SJSA1 (cell line): ENCODE measurements at regions not wholly inside any gene's neighbourhood (a gene's known extent, or its start where the extent isn't known, plus 50 kb on each side); places are given as distances from the start of the nearest gene placed in this dataset.
"Not testable (repeated sequence)": the region's sequence is repeated elsewhere in the genome, so short reads cannot be mapped to it uniquely, and the experiment has no call there.

Experiments used
- DNase-seq, 2 experiments: peaks; one replicate each; pipeline ENCODE4 v3.0.0-alpha.2; 2015 to 2020; ENCODE audit warnings: low spot score in 2 of 2, low read depth in 1 of 2
- H3K27ac ChIP-seq: fragments of 250-450 bp; sonication (Bioruptor Pico); 2 replicates; pipeline ENCODE4 v1.5.1; 2020; ENCODE audit warnings: mild to moderate bottlenecking, moderate library complexity
- H3K27me3 ChIP-seq: fragments of 250-450 bp; sonication (Bioruptor Pico); replicated peaks from 2 replicates; pipeline ENCODE4 v1.5.1; 2020; ENCODE audit warnings: mild to moderate bottlenecking, moderate library complexity
- H3K36me3 ChIP-seq: fragments of 250-450 bp; sonication (Bioruptor Pico); 2 replicates; pipeline ENCODE4 v1.5.1; 2020; ENCODE audit warnings: mild to moderate bottlenecking
- H3K4me1 ChIP-seq: fragments of 250-450 bp; sonication (Bioruptor Pico); replicated peaks from 2 replicates; pipeline ENCODE4 v1.6.1; 2021; ENCODE audit warnings: mild to moderate bottlenecking
- H3K4me3 ChIP-seq: fragments of 250-450 bp; sonication (Bioruptor Pico); 2 replicates; pipeline ENCODE4 v1.5.1; 2020; ENCODE audit warnings: mild to moderate bottlenecking
- H3K9me3 ChIP-seq: fragments of 250-450 bp; sonication (Bioruptor Pico); replicated peaks from 2 replicates; pipeline ENCODE4 v1.5.1; 2020; ENCODE audit warnings: mild to moderate bottlenecking

GRCh38 chr22:48301908-48302307 lies 1525.8 kb downstream of the BRD1 start:
- H3K4me3 ChIP-seq = no peak overlapping the region
- H3K9me3 ChIP-seq = no peaks in the 10 kb centered on the region
- no peak for DNase-seq
- H3K36me3 ChIP-seq = no peaks in the 10 kb centered on the region
- H3K27ac ChIP-seq = no peak overlapping the region
- H3K4me1 ChIP-seq = no peaks in the 10 kb centered on the region
- peaks cover 6% of the 10 kb centered on the region; the same call in 1 of the 2 replicates for H3K27me3 ChIP-seq

GRCh38 chr22:48301421-48301820 lies 1526.3 kb downstream of the BRD1 start:
- Histone ChIP-seq H3K27ac (no peak overlapping the region), H3K4me1 (no peaks in the 10 kb centered on the region), H3K36me3 (no peaks in the 10 kb centered on the region), H3K27me3 (peaks cover 6% of the 10 kb centered on the region; the same call in 1 of the 2 replicates), H3K9me3 (no peaks in the 10 kb centered on the region), H3K4me3 (no peak overlapping the region)
- DNase-seq = no peak

- no peaks in the 10 kb centered on the region for H3K36me3 ChIP-seq
- no peak overlapping the region for H3K4me3 ChIP-seq
- H3K9me3 ChIP-seq = no peaks in the 10 kb centered on the region
- H3K4me1 ChIP-seq = no peaks in the 10 kb centered on the region
- no peak for DNase-seq
- H3K27me3 ChIP-seq = peaks cover 6% of the 10 kb centered on the region; the same call in 1 of the 2 replicates
- no peak overlapping the region for H3K27ac ChIP-seq
Measured at GRCh38 chr22:48300877-48301276, 1526.8 kb downstream of the BRD1 start.

DNA sequence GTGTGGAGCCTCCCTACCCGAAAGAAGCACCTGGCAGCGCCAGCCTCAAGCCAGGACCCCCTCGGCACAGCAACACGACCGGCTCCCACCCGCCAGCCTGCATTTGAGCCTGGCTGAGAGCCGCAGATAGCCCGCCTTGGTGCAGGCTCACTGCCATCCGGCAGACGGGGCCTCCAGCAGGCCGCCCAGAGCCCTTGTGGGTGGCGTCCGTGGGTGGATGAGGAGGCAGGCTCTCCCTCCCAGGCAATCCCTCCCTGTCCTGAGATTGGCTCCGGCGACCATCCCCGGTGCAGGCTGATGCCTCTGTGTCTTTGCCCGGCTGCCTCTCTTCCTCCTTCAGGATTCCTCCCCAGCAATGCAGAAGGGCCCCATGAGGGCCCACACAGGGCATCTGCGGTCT lies 1527.9 kb downstream of the BRD1 start:
- no peaks in the 10 kb centered on the region for H3K36me3 ChIP-seq
- peaks cover 6% of the 10 kb centered on the region; the same call in 1 of the 2 replicates for H3K27me3 ChIP-seq
- no peak overlapping the region for H3K27ac ChIP-seq
- no peaks in the 10 kb centered on the region for H3K4me1 ChIP-seq
- no peaks in the 10 kb centered on the region for H3K9me3 ChIP-seq
- H3K4me3 ChIP-seq = no peak overlapping the region
- DNase-seq = no peak

DNA sequence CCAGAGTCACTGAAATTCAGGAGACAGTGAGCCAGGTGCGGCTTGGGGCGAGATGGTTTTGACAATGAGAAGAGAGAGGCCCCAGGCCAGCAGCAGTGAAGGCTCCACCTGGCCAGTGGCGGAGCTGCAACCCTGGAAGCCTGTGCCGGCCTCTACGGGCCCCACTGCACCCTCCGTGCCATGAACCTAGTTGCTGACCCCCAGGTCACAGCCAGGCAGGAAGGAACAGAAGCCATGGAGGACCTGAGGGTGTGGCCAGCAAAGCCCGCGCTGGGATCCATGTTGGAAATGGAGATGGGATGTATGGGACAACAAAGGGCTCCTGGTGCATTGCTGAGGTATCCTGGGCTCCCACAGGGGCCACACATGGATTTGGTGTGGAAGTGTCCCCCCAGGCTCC lies 1528.5 kb downstream of the BRD1 start:
- Histone ChIP-seq H3K36me3 (no peaks in the 10 kb centered on the region), H3K9me3 (no peaks in the 10 kb centered on the region), H3K4me1 (no peaks in the 10 kb centered on the region), H3K4me3 (no peak overlapping the region), H3K27ac (no peak overlapping the region), H3K27me3 (peaks cover 6% of the 10 kb centered on the region; the same call in 1 of the 2 replicates)
- no peak for DNase-seq

GRCh38 chr22:48297296-48297695 lies 1530.4 kb downstream of the BRD1 start:
- H3K4me3 ChIP-seq = no peak overlapping the region
- H3K9me3 ChIP-seq = no peaks in the 10 kb centered on the region
- no peaks in the 10 kb centered on the region for H3K4me1 ChIP-seq
- peaks cover 6% of the 10 kb centered on the region; the same call in 1 of the 2 replicates for H3K27me3 ChIP-seq
- no peak for DNase-seq
- no peaks in the 10 kb centered on the region for H3K36me3 ChIP-seq
- H3K27ac ChIP-seq = no peak overlapping the region

- H3K27ac ChIP-seq, H3K9me3 ChIP-seq, DNase-seq, H3K27me3 ChIP-seq, H3K4me3 ChIP-seq, H3K4me1 ChIP-seq, H3K36me3 ChIP-seq: not testable (repeated sequence)
Measured at GRCh38 chr22:48289954-48290353, 1527.5 kb downstream of the TBC1D22A start.

DNA sequence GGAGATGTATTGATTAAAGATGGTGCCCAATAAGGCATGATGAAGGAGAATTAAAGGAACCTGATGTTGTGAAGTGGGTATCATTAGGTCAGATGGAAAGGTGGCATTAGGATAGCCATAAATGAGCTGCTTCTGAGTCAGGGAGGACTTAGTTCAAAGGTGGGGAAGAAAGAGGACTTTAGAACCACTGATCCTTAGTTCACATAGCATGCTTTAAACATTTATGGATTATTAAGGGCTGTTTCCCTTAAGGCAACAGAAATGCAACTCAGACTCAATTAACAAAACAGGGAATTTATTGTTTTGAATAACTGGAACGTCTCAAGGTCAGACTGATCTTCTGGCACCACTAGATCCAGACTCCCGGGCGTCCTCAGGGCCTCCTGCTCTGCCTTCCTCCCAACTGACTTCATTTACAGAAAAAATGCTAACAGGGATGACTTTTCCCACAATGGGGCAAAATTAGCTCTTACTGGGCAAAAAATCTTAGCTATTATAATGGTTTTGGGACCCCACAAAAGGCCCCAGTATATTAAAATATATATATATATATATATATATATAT lies 1526.0 kb downstream of the TBC1D22A start:
- no peak for DNase-seq
- H3K27me3 ChIP-seq = peaks cover 9% of the 10 kb centered on the region
- H3K4me1 ChIP-seq = no peaks in the 10 kb centered on the region
- no peak overlapping the region for H3K27ac ChIP-seq
- H3K36me3 ChIP-seq = no peaks in the 10 kb centered on the region
- no peak overlapping the region for H3K4me3 ChIP-seq
- no peaks in the 10 kb centered on the region for H3K9me3 ChIP-seq

- H3K36me3 ChIP-seq = no peaks in the 10 kb centered on the region
- H3K9me3 ChIP-seq = no peaks in the 10 kb centered on the region
- no peaks in the 10 kb centered on the region for H3K4me1 ChIP-seq
- H3K27me3 ChIP-seq = peaks cover 11% of the 10 kb centered on the region
- no peak for DNase-seq
- H3K4me3 ChIP-seq = no peak overlapping the region
- H3K27ac ChIP-seq = no peak overlapping the region
Measured at GRCh38 chr22:48287031-48287430, 1524.6 kb downstream of the TBC1D22A start.

- Histone ChIP-seq H3K4me1 (no peaks in the 10 kb centered on the region), H3K27ac (no peak overlapping the region), H3K4me3 (no peak overlapping the region), H3K27me3 (peaks cover 11% of the 10 kb centered on the region; the same call in 1 of the 2 replicates), H3K36me3 (no peaks in the 10 kb centered on the region), H3K9me3 (no peaks in the 10 kb centered on the region)
- DNase-seq = no peak
Measured at GRCh38 chr22:48284671-48285070, 1522.2 kb downstream of the TBC1D22A start.

DNA sequence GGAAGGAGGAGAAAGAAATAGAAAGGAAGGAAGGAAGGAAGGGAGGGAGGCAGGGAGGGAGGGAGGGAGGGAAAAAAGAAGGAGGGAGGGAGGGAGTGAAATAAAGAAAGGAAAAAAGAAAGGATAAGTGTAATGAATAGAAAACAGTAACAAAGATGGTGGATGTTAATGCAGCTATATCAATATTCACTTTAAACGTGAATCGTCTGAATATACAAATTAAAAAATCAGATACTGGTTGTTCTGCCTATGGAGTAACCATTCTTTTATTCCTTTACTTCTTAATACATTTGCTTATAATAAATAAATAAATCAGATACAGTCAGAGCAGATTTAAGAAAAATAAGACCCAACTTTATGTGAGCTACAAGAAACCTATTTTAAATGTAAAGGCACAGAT lies 1520.4 kb downstream of the TBC1D22A start:
- Histone ChIP-seq H3K9me3 (no peaks in the 10 kb centered on the region), H3K27ac (no peak overlapping the region), H3K27me3 (peaks cover 9% of the 10 kb centered on the region; the same call in 1 of the 2 replicates), H3K4me1 (no peaks in the 10 kb centered on the region), H3K36me3 (no peaks in the 10 kb centered on the region), H3K4me3 (no peak overlapping the region)
- DNase-seq = no peak

DNA sequence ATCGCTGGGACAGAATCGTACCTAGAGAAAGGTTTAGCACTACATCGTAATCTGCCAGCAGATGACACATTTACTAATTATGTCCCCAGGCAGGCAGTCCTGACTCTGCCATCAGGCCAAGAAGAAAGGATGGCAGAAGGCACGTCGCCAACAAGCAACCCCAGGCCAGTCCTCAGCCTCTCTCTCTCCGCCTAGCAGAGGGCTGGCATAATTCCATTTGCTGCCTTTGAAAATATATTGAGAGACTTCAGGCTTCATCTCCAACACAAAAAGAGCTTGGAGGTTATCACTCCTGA lies 1517.0 kb downstream of the TBC1D22A start:
- Histone ChIP-seq H3K4me1 (no peaks in the 10 kb centered on the region), H3K27ac (no peak overlapping the region), H3K27me3 (0 out of 2 replicates have a peak, but pooled peaks cover 3% of the 10 kb centered on the region), H3K4me3 (no peak overlapping the region), H3K36me3 (no peaks in the 10 kb centered on the region), H3K9me3 (no peaks in the 10 kb centered on the region)
- no peak for DNase-seq

- H3K36me3 ChIP-seq = no peaks in the 10 kb centered on the region
- no peaks in the 10 kb centered on the region for H3K9me3 ChIP-seq
- H3K4me1 ChIP-seq = no peaks in the 10 kb centered on the region
- H3K27ac ChIP-seq = no peak overlapping the region
- no peak overlapping the region for H3K4me3 ChIP-seq
- H3K27me3 ChIP-seq = 0 out of 2 replicates have a peak, but pooled peaks cover 3% of the 10 kb centered on the region
- DNase-seq = no peak
Measured at GRCh38 chr22:48278620-48279460, 1516.4 kb downstream of the TBC1D22A start.

GRCh38 chr22:48277868-48278581 lies 1515.6 kb downstream of the TBC1D22A start:
- no peak for DNase-seq
- H3K27ac ChIP-seq = no peak overlapping the region
- H3K9me3 ChIP-seq = no peaks in the 10 kb centered on the region
- 0 out of 2 replicates have a peak, but pooled peaks cover 10% of the 10 kb centered on the region for H3K27me3 ChIP-seq
- H3K36me3 ChIP-seq = no peaks in the 10 kb centered on the region
- H3K4me1 ChIP-seq = no peaks in the 10 kb centered on the region
- no peak overlapping the region for H3K4me3 ChIP-seq
